ENCODE measurements at regions not wholly inside any gene's neighbourhood (a gene's known extent, or its start where the extent isn't known, plus 50 kb on each side); places are given as distances from the start of the nearest gene placed in this dataset.

DNA sequence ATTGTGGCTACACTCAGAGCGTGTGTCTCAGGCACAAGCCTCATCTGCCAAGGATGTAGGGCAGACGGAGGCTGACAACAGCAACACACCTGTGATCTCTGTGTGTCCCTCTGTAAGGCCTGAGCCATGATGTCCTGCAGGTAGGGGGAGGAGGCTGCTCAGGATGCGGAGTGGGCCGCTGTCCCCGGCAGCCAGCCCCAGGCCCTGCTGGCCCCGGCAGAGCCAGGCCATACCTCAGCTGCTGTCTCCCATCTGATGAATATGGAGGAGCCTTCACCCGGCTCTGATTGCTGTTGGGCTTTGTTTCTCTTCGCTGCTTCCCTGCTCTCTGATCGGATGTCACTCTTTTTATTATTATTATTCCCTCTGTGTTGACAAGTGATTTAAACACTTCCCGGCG lies 83.6 kb upstream of the NCAM1 start:
- no peak for DNase-seq

GRCh38 chr11:112878033-112878601 lies 83.1 kb upstream of the NCAM1 start:
- DNase-seq, result no peak

GRCh38 chr11:112880495-112880894 lies 80.7 kb upstream of the NCAM1 start:
- DNase-seq, result no peak

DNA sequence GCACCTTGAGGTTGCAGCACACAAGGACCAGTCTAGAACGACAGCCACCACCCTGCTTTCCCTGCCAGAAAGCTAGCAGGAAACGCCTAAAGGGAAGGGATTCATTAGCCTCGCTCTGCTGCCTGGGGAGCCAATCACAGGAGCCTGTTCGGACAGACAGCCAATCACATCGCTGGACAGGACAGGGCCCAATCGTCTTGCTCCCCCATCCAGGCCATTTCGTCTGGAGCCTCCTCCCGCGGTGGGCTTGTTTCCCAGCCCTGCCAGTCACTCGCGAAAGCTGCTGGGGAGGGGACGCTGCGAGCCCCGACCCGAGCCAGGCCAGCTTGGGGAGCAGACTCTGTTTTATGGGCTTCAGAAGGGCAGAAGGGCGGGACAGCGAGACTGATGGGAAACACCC lies 79.8 kb upstream of the NCAM1 start:
- DNase-seq, result no peak

- DNase-seq, result no peak
Observed at GRCh38 chr11:112882494-112883381, 78.5 kb upstream of the NCAM1 start.

DNA sequence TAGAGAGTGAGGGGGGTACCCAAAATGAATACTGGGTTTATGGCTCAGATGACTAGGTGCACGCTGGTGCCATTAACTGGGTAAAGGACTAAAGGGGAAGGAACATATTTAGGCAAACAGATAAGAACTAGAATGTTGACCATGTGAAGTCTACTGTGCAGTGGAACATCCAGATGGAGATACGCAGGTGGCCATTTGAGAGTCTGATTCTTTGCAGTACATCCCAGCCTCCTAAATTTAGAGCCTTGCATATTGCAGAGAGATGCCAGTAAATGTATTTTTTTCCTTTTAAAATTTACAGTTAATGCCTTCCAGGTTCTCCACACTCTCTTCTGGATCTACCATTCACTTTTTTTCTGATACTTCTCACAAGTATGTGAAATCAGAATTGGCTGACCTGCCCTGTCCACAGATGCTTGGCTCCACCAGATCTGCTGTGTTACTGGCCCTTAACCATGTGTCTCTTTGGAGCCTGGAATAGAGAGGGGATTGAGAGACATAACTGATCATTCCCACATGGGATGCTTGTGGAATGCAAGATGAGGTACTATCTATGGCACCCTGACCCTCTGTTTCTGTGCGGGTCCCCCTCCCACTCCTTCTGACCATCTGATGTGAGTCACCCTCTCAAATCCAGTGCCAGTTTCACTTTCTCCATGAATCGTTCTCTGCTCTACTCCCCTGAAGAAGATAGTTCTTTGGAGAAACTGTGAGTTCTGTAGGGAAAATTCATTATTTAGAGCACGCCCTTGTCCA lies 77.0 kb upstream of the NCAM1 start:
- DNase-seq, result no peak

GRCh38 chr11:112885744-112886433 lies 75.3 kb upstream of the NCAM1 start:
- DNase-seq, result no peak

- DNase-seq, result no peak
Observed at GRCh38 chr11:112886434-112887370, 74.5 kb upstream of the NCAM1 start.

GRCh38 chr11:112889446-112889845 lies 71.8 kb upstream of the NCAM1 start:
- no peak for DNase-seq

GRCh38 chr11:112899235-112900006 lies 61.8 kb upstream of the NCAM1 start:
- DNase-seq, result no peak

DNA sequence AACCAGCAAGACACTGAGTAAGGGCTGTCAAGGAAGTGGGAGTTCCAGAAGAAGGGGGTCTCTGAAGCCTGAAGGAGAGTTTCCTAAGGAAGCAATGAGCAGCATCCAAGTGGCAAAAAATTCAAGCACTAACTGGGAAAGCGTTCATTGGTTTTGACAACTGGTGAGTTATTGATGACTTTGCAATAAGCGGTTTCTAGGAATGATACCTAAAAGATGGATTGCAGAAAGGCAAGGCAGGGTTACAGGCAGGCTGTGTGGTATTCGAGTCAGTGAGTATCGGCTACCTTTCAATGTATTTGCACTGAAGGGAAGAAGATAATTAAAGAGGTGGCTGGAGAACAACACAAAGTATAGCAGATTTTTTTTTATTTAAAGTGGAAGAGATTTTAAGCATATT lies 59.3 kb upstream of the NCAM1 start:
- no peak for DNase-seq

DNA sequence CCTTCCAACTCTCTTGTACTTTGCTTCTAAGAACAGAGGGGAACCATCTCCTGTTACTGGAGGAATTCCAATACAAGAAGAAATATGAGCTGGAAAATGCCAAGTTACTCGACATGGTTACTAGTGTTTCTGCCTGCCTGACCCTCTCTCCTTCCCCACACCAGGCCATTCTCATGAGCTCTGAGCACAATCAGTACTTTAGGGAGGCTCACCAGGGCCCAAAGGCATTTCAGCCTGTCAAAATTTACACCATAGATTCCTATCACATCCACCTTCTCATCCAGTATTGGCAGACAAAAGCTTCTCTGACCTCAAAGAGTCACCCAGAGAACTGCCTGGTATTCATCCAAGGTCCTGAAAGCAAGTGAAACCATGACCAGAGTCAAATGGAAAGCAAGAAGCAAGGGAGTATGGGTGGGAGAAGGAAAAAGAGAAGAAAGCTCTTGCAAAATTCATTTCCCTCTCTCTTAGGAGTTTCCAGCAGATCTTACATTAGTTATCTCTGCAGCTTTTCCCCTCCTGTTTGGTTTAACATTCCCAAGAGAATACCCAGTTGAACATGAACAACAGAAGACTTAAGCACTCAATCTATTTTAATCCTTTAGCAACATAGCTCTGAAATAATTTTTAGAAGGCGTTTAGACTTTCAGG lies 58.7 kb upstream of the NCAM1 start:
- no peak for DNase-seq

DNA sequence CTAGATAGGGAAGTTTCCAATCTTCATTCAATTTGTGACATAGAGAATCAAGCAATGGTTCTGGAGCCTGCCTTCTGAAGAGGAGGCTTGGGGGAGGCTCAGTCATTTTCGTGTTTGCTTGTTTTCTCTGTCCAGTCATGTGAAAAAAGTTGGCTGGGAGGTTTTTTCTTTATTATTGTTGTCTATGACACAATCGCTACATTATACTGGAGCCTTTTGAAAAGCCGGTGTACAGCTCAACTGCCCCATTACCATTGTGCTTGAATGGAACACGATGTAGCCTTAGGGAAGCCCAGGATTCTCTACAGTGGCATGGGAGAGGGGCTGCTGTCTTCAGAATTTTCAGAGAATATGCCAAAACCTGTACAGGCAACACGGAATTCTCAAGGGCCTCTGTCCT lies 57.9 kb upstream of the NCAM1 start:
- no peak for DNase-seq

GRCh38 chr11:112911124-112911523 lies 50.1 kb upstream of the NCAM1 start:
- no peak for DNase-seq

Measured in T-helper 9 cell (primary cell).